Urothelium cell line (cell line): ENCODE measurements at regions not wholly inside any gene's neighbourhood (a gene's known extent, or its start where the extent isn't known, plus 50 kb on each side); places are given as distances from the start of the nearest gene placed in this dataset.

ENCODE experiments used
- DNase-seq: peaks from one replicate; pipeline ENCODE4 v3.0.0; 2011; ENCODE audit warnings: low spot score, mixed read lengths
- FAIRE-seq: peaks from 2 replicates; lab custom pipeline; 2011; peaks lifted over from hg19 to GRCh38; lab: Jason Lieb, UNC

GRCh38 chr15:96234109-96234892, 96.2 kb upstream of the NR2F2 start:
- no peak for FAIRE-seq
- no peak for DNase-seq

DNA sequence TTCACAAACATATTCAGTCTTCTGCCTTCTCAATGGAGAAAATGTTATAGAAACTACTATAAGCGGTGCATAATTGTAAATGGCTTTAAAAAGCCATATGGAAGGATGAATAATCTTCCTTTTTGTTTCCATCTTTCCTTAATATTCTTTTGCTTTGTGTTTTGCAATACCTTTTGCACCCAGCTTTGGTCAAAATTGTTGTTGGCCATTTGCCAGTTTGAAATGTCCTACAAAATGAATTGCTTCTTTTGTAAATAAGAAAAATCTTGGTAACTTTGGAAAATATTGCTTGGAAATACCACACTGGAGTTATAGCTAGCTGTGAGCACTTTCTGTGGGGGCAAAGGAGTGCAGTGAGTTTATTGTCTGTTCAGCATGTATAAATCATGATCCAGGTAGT, 93.5 kb upstream of the NR2F2 start:
- DNase-seq (no peak), FAIRE-seq (no peak)

DNA sequence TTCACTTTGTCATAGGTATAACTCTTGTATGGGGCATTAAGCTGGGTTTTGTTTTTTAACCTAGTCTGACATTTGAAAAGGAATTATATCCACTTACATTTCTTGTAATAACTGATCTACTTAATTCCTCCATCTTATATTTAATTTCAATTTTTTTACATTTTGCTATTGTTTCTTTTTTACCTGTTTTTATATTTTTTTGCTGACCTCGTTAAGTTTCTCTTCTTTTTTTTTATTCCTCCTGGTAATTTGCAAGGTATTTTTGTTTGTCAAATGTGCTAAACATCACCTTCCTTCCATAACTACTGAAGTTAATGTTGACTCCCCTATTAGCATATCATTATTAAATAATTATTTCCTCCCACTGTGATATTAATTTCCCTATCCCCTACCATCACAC, 87.7 kb upstream of the NR2F2 start:
- no peak for FAIRE-seq
- no peak for DNase-seq

DNA sequence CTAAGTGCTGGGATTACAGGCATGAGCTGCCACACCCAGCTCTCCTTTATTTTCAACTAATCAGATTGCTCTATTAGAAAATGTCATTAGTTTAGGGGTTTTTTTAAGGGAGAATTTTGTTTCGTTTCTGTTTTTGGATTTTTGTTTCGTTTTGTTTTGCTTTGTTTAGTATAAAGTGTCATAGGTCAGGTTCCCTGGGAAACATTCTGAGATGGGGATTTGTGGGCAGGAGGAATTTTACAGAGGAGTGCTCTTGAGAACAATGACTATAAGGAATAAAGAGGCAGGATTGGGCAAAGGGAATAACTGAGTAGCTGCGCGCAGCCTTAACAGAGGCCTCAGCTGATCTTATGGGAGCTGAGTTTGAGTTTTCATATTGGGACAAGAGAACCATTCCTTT, 86.8 kb upstream of the NR2F2 start:
- DNase-seq = no peak
- no peak for FAIRE-seq

- DNase-seq = no peak
- FAIRE-seq = no peak
Observed at GRCh38 chr15:96245252-96245651, 85.2 kb upstream of the NR2F2 start.

- no peak for DNase-seq
- no peak for FAIRE-seq
Observed at GRCh38 chr15:96246057-96246456, 84.4 kb upstream of the NR2F2 start.

- FAIRE-seq = no peak
- no peak for DNase-seq
Observed at GRCh38 chr15:96247621-96248305, 82.7 kb upstream of the NR2F2 start.

DNA sequence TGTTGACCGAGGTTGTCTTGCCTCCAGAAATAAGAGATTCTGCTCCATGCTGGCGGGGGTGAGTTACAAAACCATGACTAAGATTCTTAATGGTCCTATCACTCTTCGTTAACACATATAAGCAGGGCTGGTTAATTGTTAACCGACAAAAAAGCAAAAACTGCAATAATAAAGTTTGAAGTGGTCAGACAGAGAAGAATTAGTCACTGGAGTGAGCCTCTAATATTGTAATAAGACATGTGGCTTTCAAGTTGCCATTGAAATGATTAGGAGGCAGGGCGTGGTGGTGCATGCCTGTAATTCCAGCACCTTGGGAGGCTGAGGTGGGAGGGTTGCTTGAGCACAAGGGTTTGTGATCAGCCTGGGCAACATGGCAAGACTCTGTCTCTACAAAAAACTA, 78.4 kb upstream of the NR2F2 start:
- DNase-seq (no peak), FAIRE-seq (no peak)

DNA sequence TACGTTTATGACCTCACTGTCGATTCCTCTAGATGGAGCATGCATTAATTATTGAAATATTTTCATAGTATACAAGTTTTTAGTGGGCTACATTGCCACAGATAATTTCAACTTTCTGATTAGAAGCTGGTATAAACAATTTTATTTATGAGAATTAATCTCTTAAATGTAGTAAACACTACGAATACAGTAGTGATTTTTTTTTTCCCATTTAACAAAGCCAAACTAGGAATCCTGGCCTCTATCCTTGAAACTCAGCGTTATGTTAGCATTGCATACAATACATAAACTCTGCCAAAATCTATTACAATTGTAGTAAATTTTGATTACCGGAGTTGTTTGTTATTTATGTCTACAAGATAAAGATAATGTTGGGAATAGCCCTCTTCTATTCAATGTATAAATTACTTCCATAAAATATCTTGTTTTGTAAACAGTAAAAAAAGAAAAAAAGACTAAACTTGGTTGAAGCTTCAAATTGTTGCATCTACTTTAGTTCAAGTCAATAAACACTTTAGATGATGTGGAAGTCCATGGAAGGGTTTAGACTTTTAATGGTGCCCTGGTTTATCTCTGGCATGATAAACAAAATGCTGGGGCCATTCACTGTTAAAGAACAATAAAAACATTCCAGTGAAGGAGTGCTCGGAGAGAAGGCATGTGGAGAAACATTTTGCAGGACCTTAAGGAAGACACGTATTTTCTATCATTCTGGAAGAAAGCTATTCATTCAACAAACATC, 77.3 kb upstream of the NR2F2 start:
- FAIRE-seq (no peak), DNase-seq (no peak)

GRCh38 chr15:96254173-96254572, 76.3 kb upstream of the NR2F2 start:
- no peak for FAIRE-seq
- DNase-seq = no peak

GRCh38 chr15:96255599-96255998, 74.9 kb upstream of the NR2F2 start:
- FAIRE-seq (no peak), DNase-seq (no peak)

DNA sequence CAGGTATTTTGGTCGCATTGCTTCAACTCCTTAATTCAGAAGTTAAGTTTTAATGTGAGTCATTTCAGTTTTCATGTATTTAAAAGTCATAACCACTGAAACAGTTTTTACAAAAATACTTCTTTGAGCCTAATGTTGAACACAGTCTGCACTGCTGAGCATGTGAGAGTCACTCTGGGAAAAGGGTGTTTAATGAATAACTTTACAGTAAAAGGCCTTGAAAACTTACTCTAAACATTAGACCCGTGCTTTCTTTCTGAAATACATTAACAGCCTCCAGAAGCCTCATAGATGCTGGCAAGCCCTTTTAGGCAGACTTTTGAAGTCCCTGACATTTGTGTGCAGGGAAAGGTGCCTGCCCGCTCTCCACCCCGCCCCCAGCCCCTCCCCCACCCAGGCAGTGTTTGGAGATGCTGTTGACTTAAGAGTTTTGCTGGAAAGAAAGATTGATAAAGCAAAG, 68.9 kb upstream of the NR2F2 start:
- FAIRE-seq (no peak), DNase-seq (no peak)

GRCh38 chr15:96262097-96262496, 68.4 kb upstream of the NR2F2 start:
- no peak for DNase-seq
- FAIRE-seq = no peak

DNA sequence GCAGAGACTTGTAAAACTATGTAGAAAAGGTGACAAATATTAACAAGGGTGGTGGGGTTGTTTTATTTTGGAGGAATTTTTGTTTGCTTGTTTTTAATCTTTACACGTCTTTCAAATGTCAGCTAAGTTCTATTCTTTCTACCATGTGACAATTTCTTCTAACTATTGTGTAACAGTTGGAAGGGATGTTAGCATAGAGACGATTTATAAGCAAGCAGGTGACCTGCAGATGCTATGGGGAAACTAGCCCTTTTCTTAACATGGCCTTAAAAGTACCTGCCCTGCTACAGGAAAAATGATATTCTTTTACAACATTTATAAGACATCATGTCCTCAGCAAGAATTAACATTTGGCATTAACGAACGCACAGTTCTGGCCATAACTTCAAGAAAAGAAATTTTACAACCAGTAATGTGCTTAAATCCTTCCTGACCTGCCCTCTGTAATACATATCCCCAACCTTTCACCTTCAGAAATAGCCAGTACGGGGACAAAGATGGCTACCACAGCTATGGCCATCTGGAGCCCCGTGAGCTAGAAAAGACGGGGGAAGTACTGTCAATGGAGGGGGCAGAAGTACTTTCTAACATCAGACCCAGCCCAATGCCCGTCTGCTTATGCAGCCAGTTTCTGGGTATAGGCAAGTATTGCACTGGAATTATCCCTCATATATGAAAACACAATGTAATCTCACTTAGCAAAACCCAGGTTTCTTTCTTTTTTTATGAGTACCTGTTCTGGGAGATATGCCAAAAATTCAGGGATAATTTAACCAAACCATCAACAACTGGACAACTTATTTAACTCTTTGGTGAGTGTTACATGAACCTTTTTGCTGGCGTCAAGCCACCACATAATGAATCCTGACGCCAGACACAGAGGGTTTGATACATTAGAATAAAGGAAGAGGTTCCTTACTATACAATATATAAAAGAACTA, 67.7 kb upstream of the NR2F2 start:
- DNase-seq (no peak), FAIRE-seq (no peak)

- FAIRE-seq (no peak), DNase-seq (no peak)
Observed at GRCh38 chr15:96264351-96264798, 66.1 kb upstream of the NR2F2 start.

DNA sequence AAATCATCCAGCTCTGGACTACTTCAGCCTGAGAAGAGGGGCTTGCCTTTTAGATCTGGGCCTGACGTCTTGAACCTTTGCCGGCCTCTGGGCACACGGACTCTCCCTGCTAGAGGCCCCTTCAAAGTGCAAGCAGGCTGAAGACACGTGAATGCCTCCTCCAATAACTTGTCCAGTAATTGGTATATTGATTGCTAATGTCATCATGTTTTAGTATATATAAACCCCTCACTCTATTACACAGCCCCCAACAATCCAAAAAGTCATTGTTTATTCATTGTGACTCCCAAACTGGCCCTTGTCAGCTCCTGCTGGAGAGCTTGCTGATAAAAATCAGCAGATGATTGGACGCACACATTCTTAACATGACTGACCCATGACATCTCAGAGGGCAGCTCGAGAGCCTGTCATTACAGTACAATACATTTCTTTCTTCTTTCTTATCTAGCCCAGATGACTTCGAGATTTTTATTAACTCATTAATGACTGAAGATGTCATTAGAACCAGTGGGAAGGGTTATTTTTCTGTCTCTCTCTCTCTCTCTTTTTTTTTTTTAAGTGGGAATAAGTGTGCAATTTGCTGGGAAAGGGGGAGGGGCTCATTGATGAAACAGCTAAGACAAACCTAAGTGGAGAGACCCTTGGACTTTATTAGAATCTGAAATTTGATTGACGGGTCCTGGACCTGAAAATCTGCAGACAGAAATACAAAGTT, 65.5 kb upstream of the NR2F2 start:
- FAIRE-seq (no peak), DNase-seq (peak; percentile 54)

- no peak for FAIRE-seq
- DNase-seq = no peak
Observed at GRCh38 chr15:96266456-96266855, 64.0 kb upstream of the NR2F2 start.

DNA sequence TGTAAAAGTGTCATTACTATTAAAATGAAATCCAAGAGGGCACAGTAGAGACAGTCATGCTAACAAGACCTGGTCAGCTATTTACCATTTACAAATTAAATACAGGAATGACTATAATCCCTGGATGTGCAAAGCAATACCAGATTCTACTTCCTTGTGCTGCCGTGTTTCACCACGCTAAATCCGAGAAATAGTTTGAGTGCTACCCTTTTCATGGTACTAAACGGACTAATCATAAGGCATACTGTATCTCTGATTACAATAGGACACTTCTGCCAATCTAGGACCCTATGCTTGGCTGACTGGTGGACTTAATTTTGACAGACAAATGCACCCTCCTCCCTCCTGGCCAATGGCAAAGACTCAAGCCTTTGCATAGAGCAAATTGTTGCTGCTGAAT, 63.0 kb upstream of the NR2F2 start:
- FAIRE-seq = no peak
- no peak for DNase-seq

DNA sequence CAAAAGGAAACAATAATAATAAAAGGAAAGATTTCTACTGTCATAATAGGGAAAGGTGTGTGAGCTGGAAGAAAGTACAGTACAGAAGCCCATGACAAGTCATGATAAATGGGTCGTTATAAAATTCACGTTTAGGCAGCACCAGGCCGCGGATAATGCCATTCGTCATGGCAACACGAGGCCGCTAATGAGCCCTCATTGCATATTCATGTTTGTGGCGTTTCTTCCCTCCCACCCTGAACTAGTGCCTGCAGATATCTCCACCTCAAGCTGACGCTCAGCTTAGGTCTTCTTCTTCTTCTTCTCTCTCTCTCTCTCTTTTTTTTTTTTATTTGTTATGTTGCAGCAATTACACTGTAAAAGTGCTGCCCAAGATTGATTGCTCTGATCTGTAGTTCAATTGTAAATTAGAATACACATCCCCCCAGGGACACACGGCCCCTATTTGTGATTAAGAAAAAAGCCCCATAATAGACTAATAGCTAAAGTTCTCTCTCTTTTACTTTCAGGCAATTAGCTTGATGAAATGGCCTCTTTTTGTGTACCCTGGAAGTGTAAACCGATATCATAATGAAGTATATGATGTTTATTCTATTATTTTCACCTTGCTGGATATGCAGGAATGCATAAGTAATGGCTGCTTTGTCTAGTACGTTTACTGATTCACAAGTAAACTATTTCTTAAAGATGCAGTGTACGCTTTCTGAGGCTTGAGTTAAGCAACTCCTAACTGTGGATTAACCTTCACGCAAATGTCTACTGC, 61.9 kb upstream of the NR2F2 start:
- FAIRE-seq (no peak), DNase-seq (peak; percentile 20)
